DND-41 (cell line): ENCODE measurements at regions not wholly inside any gene's neighbourhood (a gene's known extent, or its start where the extent isn't known, plus 50 kb on each side); places are given as distances from the start of the nearest gene placed in this dataset.

ENCODE experiments used
- ATAC-seq: fragments of 200-7000 bp; cut with Tn5 transposase; 3 replicates; pipeline ENCODE4 v1.9.1; 2021; ENCODE audit warnings: low read depth; ENCODE audit not compliant: insufficient read depth
- DNase-seq: peaks from one replicate; pipeline ENCODE4 v3.0.0-alpha.2; 2020
- H2AFZ ChIP-seq: 2 replicates; pipeline ENCODE4 v1.6.0; 2012; ENCODE audit warnings: low read depth, low read length
- H3K27ac ChIP-seq: 2 replicates; pipeline ENCODE4 v1.5.1; 2012; ENCODE audit warnings: low read length, inconsistent platforms
- H3K27me3 ChIP-seq: fragments of 200-600 bp; sonication (generic); 2 replicates; pipeline ENCODE4 v1.6.0; 2012; ENCODE audit warnings: low read length, mild to moderate bottlenecking, inconsistent platforms; ENCODE audit not compliant: insufficient read depth, poor library complexity
- H3K36me3 ChIP-seq: 2 replicates; pipeline ENCODE4 v1.5.1; 2012; ENCODE audit warnings: low read length, inconsistent platforms; ENCODE audit not compliant: insufficient read depth
- H3K4me1 ChIP-seq: 2 replicates; pipeline ENCODE4 v1.5.1; 2012; ENCODE audit warnings: mild to moderate bottlenecking, low read length; ENCODE audit not compliant: insufficient read depth
- H3K4me2 ChIP-seq: 2 replicates; pipeline ENCODE4 v1.6.0; 2012; ENCODE audit warnings: mild to moderate bottlenecking, moderate library complexity, low read length, inconsistent platforms; ENCODE audit not compliant: insufficient read depth
- H3K4me3 ChIP-seq, 2 experiments: fragments of 200-600 bp in 1 of 2; shearing (Covaris generic) in 1 of 2; 2 replicates each; pipeline ENCODE4 v1.5.1; 2012 to 2016; ENCODE audit warnings: inconsistent platforms in 2 of 2, low read length in 2 of 2, mild to moderate bottlenecking in 2 of 2, low read depth in 1 of 2, moderate library complexity in 1 of 2
- H3K79me2 ChIP-seq: 2 replicates; pipeline ENCODE4 v1.6.0; 2012; ENCODE audit warnings: low read length, inconsistent platforms; ENCODE audit not compliant: insufficient read depth
- H3K9ac ChIP-seq: 2 replicates; pipeline ENCODE4 v1.6.0; 2012; ENCODE audit warnings: low read depth, mild to moderate bottlenecking, inconsistent platforms, low read length, moderate library complexity
- H3K9me3 ChIP-seq: 2 replicates; pipeline ENCODE4 v1.5.1; 2012; ENCODE audit warnings: low read length, moderate library complexity, mild to moderate bottlenecking, inconsistent platforms; ENCODE audit not compliant: insufficient read depth, severe bottlenecking
- H4K20me1 ChIP-seq: 2 replicates; pipeline ENCODE4 v1.6.0; 2012; ENCODE audit warnings: low read length; ENCODE audit not compliant: insufficient read depth
- EZH2 ChIP-seq: IDR thresholded peaks from 3 replicates; pipeline ENCODE4 v1.6.1; 2012; ENCODE audit warnings: borderline replicate concordance, low read depth, mild to moderate bottlenecking, moderate library complexity, low read length, inconsistent platforms; ENCODE audit not compliant: severe bottlenecking
- TF ChIP-seq, protein P1 (sequence below): IDR thresholded peaks from 2 replicates; pipeline ENCODE4 v1.5.1; 2012; ENCODE audit warnings: borderline replicate concordance, low read length, moderate library complexity, mild to moderate bottlenecking; ENCODE audit not compliant: poor library complexity, severe bottlenecking; ENCODE audit errors: extremely low read depth

DNA sequence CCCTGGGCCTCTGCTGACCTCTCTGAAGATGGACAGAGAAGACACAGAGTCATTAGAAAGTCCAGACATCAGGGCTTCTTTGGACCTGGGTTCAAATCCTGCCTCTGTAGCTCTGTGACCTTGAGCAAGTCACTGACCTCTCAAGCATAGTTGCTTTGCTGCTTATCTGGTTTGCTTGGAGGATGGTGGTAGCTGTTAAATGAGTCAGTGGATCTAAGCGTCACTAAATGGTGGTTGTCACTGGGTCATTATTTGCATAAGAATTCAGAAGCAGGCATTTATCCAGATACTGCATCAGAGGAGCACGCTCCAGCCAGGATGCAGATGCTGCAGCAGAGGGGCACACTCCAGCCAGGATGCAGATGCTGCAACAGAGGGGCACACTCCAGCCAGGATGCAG is 229.2 kb downstream of the GLI2 start:
- no peaks in the 10 kb centered on the region for H3K79me2 ChIP-seq
- H3K9ac ChIP-seq = no peak overlapping the region
- no peak overlapping the region for H2AFZ ChIP-seq
- no peaks in the 10 kb centered on the region for H3K4me1 ChIP-seq
- ATAC-seq (no peak), DNase-seq (no peak)
- TF ChIP-seq EZH2 = no peak
- TF ChIP-seq, protein P1, sequence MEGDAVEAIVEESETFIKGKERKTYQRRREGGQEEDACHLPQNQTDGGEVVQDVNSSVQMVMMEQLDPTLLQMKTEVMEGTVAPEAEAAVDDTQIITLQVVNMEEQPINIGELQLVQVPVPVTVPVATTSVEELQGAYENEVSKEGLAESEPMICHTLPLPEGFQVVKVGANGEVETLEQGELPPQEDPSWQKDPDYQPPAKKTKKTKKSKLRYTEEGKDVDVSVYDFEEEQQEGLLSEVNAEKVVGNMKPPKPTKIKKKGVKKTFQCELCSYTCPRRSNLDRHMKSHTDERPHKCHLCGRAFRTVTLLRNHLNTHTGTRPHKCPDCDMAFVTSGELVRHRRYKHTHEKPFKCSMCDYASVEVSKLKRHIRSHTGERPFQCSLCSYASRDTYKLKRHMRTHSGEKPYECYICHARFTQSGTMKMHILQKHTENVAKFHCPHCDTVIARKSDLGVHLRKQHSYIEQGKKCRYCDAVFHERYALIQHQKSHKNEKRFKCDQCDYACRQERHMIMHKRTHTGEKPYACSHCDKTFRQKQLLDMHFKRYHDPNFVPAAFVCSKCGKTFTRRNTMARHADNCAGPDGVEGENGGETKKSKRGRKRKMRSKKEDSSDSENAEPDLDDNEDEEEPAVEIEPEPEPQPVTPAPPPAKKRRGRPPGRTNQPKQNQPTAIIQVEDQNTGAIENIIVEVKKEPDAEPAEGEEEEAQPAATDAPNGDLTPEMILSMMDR = no peak
- no peak overlapping the region for H3K4me2 ChIP-seq
- no peaks in the 10 kb centered on the region for H3K9me3 ChIP-seq
- no peaks in the 10 kb centered on the region for H4K20me1 ChIP-seq
- H3K36me3 ChIP-seq = no peaks in the 10 kb centered on the region
- H3K4me3 ChIP-seq = no peak overlapping the region
- peaks cover 6% of the 10 kb centered on the region for H3K27me3 ChIP-seq
- no peak overlapping the region for H3K27ac ChIP-seq

DNA sequence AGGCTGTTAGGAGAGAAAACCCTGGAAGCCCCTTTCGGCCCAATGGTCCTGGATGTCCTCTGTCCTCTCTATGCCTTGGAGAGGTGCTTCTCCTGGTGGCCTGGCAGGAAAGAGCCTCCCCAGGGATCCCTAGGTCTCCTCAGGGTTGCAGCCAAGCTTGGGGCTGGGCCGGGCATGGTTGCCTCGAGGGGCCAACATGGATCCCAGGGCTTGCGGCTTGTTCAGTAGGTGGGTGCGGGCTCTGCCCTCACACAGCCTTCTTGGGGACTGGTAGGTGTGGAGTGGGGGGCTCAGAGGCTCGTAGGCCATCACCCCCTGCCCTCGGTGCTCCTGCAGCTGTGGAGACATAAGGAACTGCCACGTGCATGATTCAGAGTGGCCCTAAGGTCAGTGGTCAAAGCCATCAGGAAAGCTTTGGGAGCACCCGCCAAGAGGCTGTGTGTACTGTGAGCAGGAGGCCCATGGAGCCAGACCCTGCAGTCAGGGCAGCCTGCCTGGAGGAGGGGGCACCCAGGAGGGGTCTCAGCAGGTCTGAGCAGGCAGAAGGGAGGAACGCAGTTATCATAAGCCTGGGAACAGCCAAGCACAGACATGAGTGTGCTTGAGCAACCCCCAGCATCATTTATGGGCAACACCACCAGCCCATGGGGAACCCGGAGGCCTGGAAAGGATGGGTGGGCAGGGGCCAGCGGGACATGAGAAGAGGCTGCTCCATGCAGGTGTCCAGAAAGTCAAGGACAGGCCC is 231.0 kb downstream of the GLI2 start:
- H3K9me3 ChIP-seq = no peaks in the 10 kb centered on the region
- H3K36me3 ChIP-seq = no peaks in the 10 kb centered on the region
- no peak for ATAC-seq

DNA sequence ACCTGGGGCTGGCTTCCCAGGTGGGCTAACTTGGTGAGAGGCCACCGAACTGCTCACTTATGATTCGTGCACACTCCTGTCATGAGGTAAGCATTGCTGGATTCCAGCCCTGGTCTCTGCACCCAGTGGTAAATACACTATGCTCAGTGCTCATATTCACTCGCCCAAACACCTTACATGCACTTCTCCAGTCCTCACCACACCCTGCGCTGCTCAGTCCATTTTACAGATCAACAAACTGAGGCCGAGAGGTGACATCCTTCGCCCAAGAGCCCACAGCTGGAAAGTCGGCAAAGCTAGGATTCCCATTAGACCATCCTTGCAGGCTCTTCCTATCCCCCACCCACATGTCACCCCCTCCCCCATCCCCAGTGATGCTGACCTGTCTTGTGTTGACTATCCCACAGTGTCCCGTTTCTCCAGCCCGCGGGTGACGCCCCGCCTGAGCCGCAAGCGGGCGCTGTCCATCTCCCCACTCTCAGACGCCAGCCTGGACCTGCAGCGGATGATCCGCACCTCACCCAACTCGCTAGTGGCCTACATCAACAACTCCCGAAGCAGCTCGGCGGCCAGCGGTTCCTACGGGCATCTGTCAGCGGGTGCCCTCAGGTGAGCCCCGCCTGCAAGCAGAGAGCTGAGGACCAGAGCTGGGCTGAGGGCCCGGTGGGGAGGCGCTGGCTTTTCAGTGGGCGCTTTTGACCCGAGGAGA is 232.8 kb downstream of the GLI2 start:
- Histone ChIP-seq H2AFZ (no peak overlapping the region), H3K4me2 (no peak overlapping the region), H3K36me3 (no peaks in the 10 kb centered on the region), H3K4me1 (no peaks in the 10 kb centered on the region), H3K27ac (no peak overlapping the region), H3K9me3 (no peaks in the 10 kb centered on the region), H3K4me3 (no peak overlapping the region), H3K9ac (no peak overlapping the region), H4K20me1 (no peaks in the 10 kb centered on the region), H3K27me3 (peaks cover 3% of the 10 kb centered on the region), H3K79me2 (no peaks in the 10 kb centered on the region)
- ATAC-seq (no peak), DNase-seq (no peak)
- TF ChIP-seq, protein P1 = no peak
- no peak for TF ChIP-seq EZH2

More for the DNA sequence above, 231.0 kb downstream of the GLI2 start:
- no peaks in the 10 kb centered on the region for H3K79me2 ChIP-seq
- H3K4me2 ChIP-seq = no peak overlapping the region
- H3K4me1 ChIP-seq = no peaks in the 10 kb centered on the region
- no peak overlapping the region for H2AFZ ChIP-seq
- no peaks in the 10 kb centered on the region for H4K20me1 ChIP-seq
- H3K27me3 ChIP-seq = peaks cover 6% of the 10 kb centered on the region
- H3K4me3 ChIP-seq = no peak overlapping the region
- no peak for DNase-seq
- H3K27ac ChIP-seq = no peak overlapping the region
- H3K9ac ChIP-seq = no peak overlapping the region
- TF ChIP-seq, protein P1 = no peak
- TF ChIP-seq EZH2 = no peak
